SU-DHL-6 (cell line): ENCODE measurements at regions not wholly inside any gene's neighbourhood (a gene's known extent, or its start where the extent isn't known, plus 50 kb on each side); places are given as distances from the start of the nearest gene placed in this dataset.

Experiments used
- H2AFZ ChIP-seq: fragments of 200-600 bp; sonication (generic); 2 replicates; pipeline ENCODE4 v1.6.1; 2014; ENCODE audit warnings: low read depth, mild to moderate bottlenecking, moderate library complexity, mixed read lengths, antibody characterized with exemption, low read length; ENCODE audit not compliant: severe bottlenecking
- H3F3A ChIP-seq: fragments of 200-600 bp; shearing (Covaris generic); 2 replicates; pipeline ENCODE4 v1.6.0; 2016; ENCODE audit warnings: antibody characterized with exemption, mild to moderate bottlenecking; ENCODE audit not compliant: insufficient read depth
- H3K27ac ChIP-seq: fragments of 200-600 bp; sonication (generic); 2 replicates; pipeline ENCODE4 v1.5.1; 2016; ENCODE audit warnings: low read depth, mild to moderate bottlenecking, low read length, moderate library complexity, mixed read lengths
- H3K27me3 ChIP-seq: fragments of 200-600 bp; sonication (generic), shearing (Covaris generic); 2 replicates; pipeline ENCODE4 v1.6.0; 2014; ENCODE audit warnings: mild to moderate bottlenecking, low read length
- H3K36me3 ChIP-seq: fragments of 200-600 bp; sonication (generic); 2 replicates; pipeline ENCODE4 v1.6.1; 2014; ENCODE audit warnings: mild to moderate bottlenecking, low read length, mixed read lengths
- H3K4me2 ChIP-seq: fragments of 300-600, 200-600 bp; shearing (Covaris generic), sonication (generic); 2 replicates; pipeline ENCODE4 v1.6.0; 2014; ENCODE audit warnings: low read length, low read depth, mild to moderate bottlenecking; ENCODE audit not compliant: poor library complexity, severe bottlenecking
- H3K4me3 ChIP-seq: fragments of 200-600 bp; sonication (generic); 2 replicates; pipeline ENCODE4 v1.5.1; 2014; ENCODE audit warnings: antibody characterized with exemption, low read length, mild to moderate bottlenecking, mixed read lengths; ENCODE audit not compliant: insufficient read depth, poor library complexity, severe bottlenecking
- H3K79me2 ChIP-seq: fragments of 200-600 bp; sonication (generic); 2 replicates; pipeline ENCODE4 v1.6.1; 2014; ENCODE audit warnings: mild to moderate bottlenecking, low read length, moderate library complexity; ENCODE audit not compliant: insufficient read depth
- H3K9ac ChIP-seq: fragments of 200-600 bp; sonication (generic); 2 replicates; pipeline ENCODE4 v1.7.0; 2014; ENCODE audit warnings: mild to moderate bottlenecking, low read length
- H3K9me2 ChIP-seq: fragments of 200-600 bp; sonication (generic); replicated peaks from 2 replicates; pipeline ENCODE4 v1.6.1; 2014; ENCODE audit warnings: low read length; ENCODE audit not compliant: insufficient read depth
- H3K9me3 ChIP-seq: fragments of 200-600 bp; sonication (generic); 2 replicates; pipeline ENCODE4 v1.6.1; 2014; ENCODE audit warnings: low read length, mixed read lengths; ENCODE audit not compliant: insufficient read depth
- H4K20me1 ChIP-seq: fragments of 200-600 bp; sonication (generic); 2 replicates; pipeline ENCODE4 v1.6.1; 2014; ENCODE audit warnings: low read depth, mild to moderate bottlenecking, antibody characterized with exemption, low read length, moderate library complexity, mixed read lengths
- EZH2phosphoT487 ChIP-seq: fragments of 200-600 bp; sonication (generic), shearing (Covaris generic); conservative IDR thresholded peaks from 2 replicates; pipeline ENCODE4 v1.6.1; 2018; ENCODE audit warnings: mild to moderate bottlenecking, antibody characterized with exemption, low read length, moderate library complexity, mixed read lengths
- TF ChIP-seq, protein P1 (sequence below): fragments of 200-600 bp; sonication (generic); IDR thresholded peaks from one replicate; pipeline ENCODE4 v1.5.1; 2017; ENCODE audit warnings: antibody characterized with exemption, mild to moderate bottlenecking, low read length, moderate library complexity; ENCODE audit not compliant: insufficient read depth, poor library complexity, severe bottlenecking

DNA sequence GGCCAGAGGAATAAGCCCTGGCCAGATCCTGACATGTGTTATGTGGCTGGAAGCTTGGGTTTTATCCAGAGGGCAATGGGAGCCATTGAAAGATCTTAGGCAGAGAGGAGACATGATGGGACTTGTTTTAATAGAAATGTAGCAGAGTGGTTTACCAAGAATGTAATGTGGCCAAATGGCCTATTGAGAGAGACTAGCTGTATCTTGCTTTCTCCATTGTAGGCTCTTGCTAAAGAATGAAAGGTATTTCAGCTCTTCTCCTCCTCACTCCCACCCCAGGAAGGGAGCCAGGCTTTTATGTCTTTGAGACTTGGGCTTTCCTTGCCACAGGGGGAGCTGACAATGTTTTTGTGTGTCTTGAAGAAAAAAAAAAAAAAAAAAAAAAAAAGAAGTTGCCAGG lies 82.3 kb downstream of the TRIM29 start:
- no peak overlapping the region for H3K27ac ChIP-seq
- no peaks in the 10 kb centered on the region for H3K79me2 ChIP-seq
- H3K4me2 ChIP-seq, result no peak overlapping the region
- H4K20me1 ChIP-seq, result no peaks in the 10 kb centered on the region
- H3K9me3 ChIP-seq, result no peaks in the 10 kb centered on the region
- no peak for TF ChIP-seq EZH2phosphoT487
- TF ChIP-seq, protein P1, sequence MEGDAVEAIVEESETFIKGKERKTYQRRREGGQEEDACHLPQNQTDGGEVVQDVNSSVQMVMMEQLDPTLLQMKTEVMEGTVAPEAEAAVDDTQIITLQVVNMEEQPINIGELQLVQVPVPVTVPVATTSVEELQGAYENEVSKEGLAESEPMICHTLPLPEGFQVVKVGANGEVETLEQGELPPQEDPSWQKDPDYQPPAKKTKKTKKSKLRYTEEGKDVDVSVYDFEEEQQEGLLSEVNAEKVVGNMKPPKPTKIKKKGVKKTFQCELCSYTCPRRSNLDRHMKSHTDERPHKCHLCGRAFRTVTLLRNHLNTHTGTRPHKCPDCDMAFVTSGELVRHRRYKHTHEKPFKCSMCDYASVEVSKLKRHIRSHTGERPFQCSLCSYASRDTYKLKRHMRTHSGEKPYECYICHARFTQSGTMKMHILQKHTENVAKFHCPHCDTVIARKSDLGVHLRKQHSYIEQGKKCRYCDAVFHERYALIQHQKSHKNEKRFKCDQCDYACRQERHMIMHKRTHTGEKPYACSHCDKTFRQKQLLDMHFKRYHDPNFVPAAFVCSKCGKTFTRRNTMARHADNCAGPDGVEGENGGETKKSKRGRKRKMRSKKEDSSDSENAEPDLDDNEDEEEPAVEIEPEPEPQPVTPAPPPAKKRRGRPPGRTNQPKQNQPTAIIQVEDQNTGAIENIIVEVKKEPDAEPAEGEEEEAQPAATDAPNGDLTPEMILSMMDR, result no peak
- H2AFZ ChIP-seq, result no peak overlapping the region
- no peaks in the 10 kb centered on the region for H3F3A ChIP-seq
- no peak overlapping the region for H3K4me3 ChIP-seq
- H3K9me2 ChIP-seq, result no peaks in the 10 kb centered on the region
- no peaks in the 10 kb centered on the region for H3K27me3 ChIP-seq
- no peaks in the 10 kb centered on the region for H3K36me3 ChIP-seq
- no peak overlapping the region for H3K9ac ChIP-seq

DNA sequence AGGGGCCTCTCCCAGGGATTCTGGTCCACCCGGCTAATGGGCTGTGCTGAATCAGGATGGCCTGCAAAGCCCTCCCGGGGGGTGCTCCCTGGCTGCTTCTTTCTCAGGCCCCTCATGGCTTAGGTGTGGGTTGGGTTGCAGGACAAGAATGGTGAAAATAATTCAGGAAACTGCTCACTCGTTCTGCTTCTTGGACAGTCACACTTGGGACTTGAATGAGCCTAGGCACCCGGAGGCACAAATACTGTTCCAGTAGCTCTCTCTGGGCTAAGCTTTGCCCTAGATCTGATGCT lies 83.2 kb downstream of the TRIM29 start:
- Histone ChIP-seq H3K79me2 (no peaks in the 10 kb centered on the region), H3K9me2 (no peaks in the 10 kb centered on the region), H3K27ac (no peak overlapping the region), H3K9ac (no peak overlapping the region), H3K36me3 (no peaks in the 10 kb centered on the region), H3K9me3 (no peaks in the 10 kb centered on the region), H3K4me2 (no peak overlapping the region), H4K20me1 (no peaks in the 10 kb centered on the region), H3F3A (no peaks in the 10 kb centered on the region), H3K27me3 (no peaks in the 10 kb centered on the region), H2AFZ (no peak overlapping the region), H3K4me3 (no peak overlapping the region)
- TF ChIP-seq, protein P1, result no peak
- no peak for TF ChIP-seq EZH2phosphoT487

DNA sequence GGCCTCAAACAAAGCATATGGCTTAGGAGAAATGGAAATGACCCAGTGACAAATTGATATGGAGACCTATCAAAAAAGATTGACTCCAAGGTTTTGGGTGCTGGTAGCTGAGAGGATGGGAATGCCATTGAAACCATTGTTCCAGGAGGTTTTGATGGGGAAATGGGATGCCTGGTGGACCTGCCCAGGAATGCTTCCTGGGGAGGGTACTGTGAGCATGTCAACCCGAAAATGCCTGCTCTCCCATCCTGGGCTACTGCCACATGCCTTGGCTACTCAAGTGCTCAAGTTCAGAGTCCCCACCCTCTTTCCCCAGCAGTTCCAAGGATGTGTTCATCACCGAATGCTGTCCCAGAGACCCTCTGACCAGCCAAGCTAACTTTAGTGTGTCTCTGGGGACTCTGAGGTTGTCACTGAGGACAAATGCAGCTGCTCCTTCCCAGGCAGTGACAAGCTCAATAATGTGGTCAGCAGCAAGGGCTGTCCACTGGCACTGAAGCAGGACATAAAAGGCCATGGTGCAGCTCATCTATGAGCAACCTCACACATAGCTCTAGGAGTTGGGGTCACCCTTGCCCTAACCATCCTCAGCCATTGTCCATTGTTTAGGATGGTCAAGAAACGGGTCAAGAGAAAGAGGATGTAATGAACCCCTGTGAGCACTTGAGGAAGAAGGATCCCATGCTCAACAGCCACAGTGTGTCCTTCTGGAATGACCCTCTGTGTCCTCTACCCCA lies 83.7 kb downstream of the TRIM29 start:
- Histone ChIP-seq H3K36me3 (no peaks in the 10 kb centered on the region), H3K9me3 (no peaks in the 10 kb centered on the region), H3K4me3 (no peak overlapping the region), H3F3A (no peaks in the 10 kb centered on the region), H4K20me1 (no peaks in the 10 kb centered on the region), H3K27me3 (no peaks in the 10 kb centered on the region), H3K4me2 (no peak overlapping the region), H3K9me2 (no peaks in the 10 kb centered on the region), H3K27ac (no peak overlapping the region), H2AFZ (no peak overlapping the region), H3K79me2 (no peaks in the 10 kb centered on the region), H3K9ac (no peak overlapping the region)
- TF ChIP-seq, protein P1, result no peak
- TF ChIP-seq EZH2phosphoT487, result no peak
